Right renal cortex interstitium (tissue), 3 donors: ENCODE measurements at regions not wholly inside any gene's neighbourhood (a gene's known extent, or its start where the extent isn't known, plus 50 kb on each side); places are given as distances from the start of the nearest gene placed in this dataset.

Experiments
- DNase-seq, 3 donors: peaks; one replicate each; pipeline ENCODE4 v3.0.0-alpha.2; 2013; ENCODE audit warnings: low read depth in 3 of 3, low spot score in 2 of 3

DNA sequence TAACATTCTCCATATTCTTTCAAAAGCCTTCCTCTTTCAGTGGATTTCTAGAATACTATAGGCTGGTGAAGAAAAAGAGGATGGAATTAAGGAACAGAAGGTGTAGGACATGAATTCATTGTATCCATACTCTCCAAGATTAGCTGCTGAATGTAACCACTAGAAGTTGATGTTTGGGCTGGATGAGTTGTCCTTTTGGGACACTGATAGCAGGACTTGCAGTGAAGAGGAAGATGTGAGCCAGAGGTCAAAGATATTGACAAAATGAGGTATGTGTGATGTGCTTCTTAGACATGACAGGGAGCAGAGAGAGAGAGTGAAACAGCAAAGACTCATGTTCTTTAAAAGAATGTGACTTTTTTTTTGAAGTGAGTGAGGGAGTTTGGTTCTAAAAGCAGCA, 134.3 kb upstream of the MAN1A1 start:
- no peak for DNase-seq

DNA sequence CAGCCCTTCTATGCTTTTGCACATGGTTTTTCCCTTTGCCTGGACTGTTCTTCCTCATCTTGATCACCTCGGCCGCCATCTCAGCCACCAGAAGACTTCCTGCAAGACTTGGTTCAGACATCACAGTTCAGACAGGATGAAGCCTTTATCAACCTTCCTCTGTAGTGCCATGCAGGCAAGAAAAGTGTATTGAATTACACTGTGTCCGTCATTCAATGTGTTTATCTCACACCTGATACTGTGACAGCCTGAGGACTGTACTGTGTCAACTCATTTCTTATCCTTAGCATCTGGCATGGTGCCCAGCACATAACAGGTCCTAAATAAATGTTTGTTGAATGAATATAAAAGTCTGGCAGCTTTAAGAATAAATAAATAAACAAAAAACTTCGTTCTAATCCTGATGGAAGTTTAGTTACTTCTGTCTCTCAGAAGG, 133.3 kb upstream of the MAN1A1 start:
- DNase-seq, result no peak

DNA sequence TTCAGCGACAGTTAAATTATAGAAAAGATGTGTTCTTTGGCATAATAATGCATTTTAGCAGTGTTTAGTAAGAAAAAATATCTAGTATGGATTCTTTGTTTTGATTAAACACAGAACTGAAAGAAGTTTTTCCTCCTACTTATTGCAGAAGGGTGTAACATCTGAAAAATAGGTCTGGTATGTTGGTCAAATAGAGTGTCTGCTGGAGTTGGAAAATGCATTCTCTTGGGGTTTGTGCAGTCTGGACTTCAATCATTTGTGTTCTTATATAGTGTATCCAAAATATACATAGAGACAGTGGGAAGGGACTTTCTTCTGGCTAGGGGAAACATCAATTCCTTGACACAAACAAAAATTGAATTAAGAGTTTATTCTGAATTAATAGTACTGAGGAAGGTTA, 132.4 kb upstream of the MAN1A1 start:
- no peak for DNase-seq

DNA sequence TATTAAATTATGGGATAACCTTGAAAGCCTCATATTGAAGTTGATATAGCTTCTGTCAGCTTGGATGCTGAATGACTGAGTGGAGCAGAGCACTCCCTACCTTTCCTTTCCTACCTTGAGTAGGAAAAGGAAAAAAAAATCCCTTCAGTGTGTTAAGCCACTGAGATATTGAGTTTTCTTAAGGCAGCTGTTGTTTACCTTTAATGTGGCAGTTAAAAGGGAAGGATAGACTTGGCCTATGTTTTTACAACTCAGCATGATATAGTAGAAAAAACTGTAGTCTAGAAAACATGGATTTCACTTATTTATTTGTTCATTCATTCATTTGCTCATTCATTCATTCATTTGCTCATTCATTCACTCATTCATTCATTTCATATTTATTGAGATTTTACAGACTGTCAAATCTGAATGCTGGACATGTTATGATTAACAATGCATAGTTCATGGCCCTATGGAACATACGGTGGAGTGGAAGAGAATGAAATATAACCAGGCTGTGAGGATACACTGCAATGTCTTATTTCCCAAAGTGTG, 131.5 kb upstream of the MAN1A1 start:
- no peak for DNase-seq

DNA sequence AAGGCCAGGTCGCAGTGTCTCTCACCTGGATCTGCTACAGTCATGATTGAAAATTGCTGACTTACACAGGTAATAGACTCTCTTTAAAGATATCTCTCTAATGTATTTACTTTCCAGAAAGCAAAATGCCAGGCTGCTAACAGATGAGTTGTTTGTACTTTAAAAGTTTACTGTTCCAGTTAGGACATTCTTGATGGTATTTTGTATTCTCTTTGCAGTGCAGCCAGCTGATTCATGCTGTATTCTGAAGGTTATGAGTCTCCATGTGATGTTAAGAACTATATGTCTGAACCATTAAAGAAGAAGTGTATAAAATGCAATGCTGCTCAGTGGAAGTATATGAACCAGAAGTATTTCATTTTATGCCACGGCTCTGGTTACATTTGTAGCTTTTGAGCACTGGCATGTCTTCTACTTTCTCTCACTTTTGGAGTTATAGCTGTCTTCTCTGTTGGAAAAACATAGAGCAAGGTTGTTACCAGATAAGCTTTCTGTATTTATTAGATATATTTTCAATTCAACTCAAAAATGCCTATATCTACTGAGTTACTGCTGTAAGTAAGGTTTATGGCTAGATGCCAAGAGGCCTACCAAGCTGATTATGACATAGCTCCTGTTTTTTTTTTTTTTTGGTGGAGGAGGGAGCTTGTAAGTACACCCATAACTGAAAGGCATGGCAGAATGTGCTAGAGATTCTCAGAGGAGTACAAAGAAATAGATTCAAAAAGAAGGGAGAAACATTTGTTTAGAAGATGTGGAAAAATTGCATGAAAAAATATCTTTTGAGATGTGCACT, 130.5 kb upstream of the MAN1A1 start:
- DNase-seq, result no peak

DNA sequence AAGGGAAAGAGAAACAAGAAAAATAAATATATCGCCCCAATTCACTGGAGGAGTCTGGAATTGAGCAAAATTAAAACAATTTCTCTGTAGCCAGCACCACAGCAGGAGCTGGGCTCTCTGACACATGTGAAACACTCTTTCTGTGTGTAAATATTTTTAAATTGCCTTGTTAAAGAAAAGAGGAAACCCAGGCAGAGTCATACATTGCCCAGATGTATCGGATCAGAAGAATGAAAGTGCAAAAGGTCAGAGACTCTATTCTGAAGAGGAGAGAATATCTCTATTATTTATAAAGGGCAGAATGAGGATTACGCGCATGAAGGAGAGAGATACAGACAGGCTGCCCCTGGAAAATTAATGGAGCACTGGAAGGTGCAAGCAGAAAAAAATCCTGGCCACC, 127.0 kb upstream of the MAN1A1 start:
- no peak for DNase-seq

DNA sequence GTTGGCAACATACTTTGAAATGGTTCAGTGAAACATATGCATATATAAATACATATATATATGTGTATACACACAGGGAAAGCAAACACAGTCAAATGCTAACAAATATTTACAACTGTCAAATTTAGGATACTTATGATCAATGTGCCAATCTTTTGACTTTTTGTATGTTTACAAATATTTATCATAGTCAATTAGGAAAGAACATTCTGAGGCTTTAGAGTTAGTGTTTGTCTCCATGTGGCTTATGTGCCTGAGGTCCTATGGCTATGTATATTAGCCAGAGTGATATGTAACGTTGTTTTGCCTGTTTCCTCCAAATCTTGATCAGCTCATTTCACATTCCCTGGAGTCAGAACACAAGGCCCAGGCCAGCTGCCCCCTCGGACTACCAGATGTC, 126.5 kb upstream of the MAN1A1 start:
- DNase-seq, result no peak

DNA sequence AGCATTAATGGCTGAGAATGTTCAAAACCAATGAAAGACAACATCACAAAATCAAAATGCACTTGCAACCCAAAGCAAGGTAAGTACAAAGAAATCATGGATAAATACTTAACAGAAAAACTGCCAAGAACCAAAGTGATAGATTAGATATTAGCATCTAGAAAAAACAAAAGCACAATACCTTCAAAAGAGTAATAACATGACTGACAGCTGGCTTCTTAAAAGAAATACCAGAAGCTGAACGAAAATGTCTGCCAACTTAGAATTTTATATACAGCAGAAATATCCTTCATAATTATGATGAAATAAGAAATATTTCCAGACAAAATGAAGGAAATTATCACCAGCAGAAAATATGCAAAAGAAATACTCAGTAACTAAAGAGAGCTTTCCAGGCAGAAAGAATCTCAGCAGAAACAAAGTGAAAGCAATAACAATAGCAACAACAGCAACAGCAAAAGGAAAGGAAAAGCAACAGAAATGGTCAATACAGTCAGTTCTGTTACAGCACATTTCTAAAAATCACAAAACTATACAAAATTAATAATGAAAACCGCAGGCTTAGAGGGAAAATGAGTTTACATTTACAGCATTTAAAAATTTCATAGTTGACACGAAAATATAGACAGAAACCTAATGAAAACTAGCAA, 121.5 kb upstream of the MAN1A1 start:
- no peak for DNase-seq

DNA sequence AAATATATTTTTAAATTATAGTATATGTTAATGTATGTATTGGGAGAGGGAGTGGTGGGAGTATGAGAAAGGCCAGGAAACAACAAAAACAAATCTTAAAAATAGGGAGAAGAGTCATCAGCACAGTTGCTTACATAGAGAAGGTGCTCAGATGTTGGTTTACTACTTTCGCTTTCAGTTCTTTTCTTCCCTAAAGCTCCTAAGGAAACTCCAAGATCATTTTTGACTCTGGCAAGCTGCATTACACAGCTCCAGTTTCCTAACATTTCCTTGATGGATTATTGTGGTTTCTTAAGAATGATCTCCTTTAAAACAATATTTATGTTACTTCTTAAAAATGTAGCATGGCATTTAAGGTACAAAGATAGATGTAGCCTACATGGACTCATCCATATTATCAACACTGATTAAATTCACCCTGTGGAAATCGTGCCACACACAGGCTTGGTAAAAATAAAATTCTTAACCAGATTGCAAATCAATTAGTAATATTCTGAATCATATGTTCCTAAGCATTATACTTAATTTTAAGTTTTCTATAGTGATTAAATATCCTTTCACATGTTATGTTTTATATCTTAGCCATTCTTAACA, 118.0 kb upstream of the MAN1A1 start:
- DNase-seq, result no peak

DNA sequence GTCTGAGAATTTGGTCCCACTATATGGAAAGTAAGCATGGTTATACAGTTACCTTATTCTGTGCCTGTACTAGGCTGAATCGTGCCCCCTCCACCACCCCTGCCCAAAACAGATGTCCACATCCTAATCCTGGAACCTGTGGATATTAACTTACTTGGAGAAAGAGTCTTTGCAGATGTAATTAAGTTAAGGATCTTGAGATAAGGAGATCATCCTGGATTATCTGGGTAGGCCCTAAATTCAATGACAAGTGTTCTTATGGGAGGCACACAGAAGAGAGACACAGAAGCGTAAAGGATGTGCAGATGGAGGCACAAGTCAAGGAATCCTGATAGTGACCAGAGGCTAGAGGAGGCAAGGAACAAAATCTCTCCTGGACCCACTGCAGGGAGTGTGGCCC, 116.7 kb upstream of the MAN1A1 start:
- DNase-seq, result no peak

DNA sequence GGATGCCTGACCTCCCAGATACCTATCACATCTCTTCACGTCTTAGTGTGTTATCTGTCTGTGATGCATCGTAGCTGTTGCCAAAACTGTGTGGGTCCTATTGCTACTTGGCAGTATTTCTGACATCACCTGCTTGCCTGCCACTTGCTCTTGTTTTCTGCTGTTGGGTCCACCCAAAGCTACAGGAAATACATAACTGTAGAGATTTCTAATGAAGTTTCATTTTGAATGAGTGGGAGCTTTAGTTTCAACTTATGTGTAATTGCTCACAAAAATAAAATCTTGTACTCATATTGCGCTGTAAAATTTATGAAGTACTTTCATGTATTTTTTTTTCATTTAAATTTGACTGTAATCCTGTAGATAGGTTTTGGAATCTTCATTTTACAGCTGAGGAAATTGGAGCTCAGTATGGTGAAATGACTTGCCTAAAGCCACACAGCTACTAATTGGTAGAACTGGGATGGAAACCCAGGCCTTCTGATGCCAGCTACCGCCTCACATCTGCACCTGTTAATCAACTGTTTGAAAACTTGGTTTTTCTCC, 113.6 kb upstream of the MAN1A1 start:
- DNase-seq, result no peak

DNA sequence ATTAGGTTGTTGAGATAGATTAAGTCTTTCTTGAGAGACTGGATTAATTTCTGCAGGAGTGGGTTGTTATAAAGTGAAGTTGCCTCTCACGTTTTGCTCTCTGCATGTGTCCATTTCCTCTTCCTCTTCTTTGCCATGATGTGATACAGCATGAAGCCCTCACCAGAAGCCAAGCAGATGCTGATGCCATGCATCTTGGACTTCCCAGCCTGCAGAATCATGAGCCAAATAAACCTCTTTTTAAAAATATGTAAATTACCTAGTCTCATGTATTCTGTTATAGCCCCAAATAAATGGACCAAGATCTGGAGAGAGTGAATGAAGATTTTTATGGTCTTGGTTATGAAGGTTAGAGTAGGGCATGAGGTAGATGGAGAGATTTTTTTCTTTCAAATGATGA, 111.6 kb upstream of the MAN1A1 start:
- DNase-seq, result no peak

DNA sequence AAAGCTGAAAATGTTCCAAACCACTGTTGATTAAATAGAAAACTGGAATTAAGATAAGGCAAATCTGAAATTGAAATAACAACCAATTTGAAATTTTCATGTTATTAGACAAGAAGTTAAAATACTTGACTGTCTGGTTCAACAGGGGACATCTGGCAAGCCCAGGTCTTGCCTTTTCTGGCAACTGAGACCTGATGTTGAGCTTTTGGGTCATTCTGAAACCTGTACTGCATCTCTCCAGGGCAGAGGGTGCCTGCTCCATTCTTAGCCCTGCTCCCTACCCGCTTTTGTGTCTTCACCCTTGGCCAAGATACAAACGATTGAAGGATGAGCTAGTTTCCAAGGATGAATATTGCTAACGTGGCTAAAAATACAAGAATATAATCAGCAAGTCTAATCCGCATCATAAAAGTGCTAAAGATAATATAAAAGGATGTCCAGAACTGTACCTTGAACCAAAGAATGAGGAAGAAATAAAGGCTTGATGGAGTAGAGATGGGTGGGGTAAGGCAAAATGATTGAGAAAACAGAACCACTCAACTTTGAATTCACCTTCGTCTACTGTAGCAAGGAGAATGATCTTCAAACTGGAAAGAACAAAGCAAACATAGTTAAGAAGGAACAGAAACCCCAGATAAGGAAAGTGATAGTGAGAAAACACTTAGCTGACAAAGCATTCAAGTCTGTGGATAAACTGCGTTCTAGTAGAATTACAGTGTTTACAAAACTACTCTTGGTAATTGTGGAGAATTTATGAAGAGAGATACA, 109.8 kb upstream of the MAN1A1 start:
- no peak for DNase-seq

DNA sequence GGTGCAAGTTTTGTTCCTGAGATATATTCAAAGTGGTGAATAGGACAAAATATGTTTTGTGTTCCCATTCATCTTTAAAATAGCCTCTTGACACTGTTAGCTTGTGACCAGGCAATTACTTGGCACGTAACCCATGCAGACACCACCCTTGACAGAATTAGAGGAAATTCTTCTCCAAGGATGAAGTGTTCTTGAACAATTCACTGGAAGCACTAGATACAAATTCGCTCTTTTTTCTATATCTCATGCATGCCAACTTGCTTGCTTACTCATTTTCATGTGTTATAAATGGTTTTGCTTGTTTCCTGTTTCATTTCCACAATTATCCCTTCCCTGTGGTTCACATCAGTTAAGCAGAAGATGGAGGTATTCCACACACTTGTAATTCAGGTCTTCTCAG, 105.2 kb upstream of the MAN1A1 start:
- DNase-seq, result no peak

DNA sequence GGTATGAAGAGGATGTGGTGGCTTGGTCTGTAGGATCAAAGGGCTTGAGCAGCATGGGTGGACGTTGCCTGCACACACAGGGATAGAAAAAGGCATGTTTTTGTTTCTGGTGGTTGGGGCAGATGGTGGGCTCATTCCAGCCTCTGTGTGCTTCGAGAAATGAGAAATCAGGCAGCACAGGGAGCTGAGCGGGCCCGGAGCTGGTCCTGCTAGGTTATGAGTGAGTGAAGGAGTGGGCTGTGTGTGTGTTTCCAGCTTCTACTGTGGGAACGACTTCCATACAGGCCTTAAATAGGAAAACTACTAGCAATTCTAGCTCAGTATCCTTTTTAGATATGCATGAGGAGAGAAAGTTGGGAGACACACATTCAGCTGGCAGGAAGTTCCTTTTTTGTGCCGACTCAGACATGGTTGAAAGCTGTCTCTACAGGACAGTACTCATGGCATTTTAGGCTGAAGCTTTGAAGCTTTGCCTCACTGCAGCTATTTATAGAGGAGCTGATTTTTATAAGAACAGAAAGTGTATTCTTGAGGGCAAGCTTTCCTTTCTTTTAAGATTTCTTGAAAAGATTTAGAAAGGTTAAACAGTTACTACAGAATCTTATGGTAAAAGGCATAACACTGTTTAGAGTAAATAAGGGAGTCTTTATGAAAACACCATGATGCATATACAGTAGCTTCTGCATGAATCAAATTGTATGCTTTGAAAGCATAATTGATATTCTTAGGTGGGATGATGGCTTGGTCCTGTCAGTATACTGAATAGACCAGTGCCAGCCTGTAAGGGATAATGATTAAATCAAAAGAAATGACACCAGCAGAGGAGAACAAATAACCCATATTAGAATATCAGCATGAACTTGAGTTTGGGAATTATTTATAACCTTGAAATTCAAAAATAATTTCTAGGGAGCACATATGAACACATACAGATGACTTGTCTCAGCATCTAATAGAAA, 104.0 kb upstream of the MAN1A1 start:
- DNase-seq, result no peak

DNA sequence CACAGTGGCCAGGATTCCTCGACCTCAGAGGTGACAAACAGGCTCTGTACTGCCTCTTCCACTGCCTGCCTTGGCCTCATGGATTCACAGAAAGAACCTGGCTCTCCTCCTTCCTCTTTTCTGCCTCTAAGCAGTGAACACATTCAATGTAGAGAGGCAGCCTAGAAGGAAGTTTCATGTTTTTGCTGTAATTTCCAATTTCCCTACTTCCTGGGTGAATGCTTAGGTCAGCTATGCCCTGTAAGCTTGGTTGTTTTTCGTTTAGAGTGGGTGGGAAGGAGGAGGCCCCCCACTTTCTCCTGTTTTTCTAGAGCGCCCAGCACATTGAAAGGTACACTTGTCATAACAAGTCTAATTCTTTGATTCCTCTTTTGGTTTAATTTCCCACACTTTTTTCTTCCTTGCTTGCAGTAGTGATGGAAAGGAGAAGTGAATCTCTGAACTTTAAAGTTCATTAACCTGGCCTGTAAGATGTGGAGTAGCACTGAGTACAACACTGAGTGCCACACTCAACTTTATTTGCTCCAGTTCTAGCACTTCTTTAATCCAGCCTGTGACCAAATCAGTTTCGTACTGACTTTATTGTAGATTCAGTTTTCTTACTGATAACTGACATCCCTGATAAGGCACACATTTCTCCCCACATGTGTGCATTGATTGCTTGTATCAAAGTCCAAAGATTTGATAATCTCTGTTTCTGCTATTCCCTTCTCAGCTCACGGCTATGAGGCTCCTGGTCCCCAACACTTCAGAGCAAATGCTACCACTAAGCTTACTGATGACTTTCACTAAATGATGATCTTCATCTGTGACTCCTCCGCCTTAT, 100.0 kb upstream of the MAN1A1 start:
- DNase-seq, result no peak

DNA sequence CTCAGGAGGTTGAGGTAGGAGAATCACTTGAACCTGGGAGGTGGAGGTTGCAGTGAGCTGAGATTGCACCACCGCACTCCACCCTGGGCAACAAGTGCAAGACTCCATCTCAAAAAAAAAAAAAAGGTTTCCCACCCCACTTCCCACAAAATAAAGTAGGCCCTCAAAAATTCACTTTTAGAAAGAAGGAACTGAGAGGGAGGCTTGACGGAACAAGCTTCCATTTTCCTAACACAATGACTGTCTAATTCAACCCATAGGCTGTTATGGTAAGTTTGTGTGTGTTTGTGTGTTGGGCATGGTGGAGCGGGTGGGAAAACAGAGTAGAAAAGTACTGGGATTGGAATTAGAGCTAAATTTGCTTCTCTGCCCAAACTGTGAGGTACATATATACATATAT, 98.4 kb upstream of the MAN1A1 start:
- DNase-seq, result no peak

DNA sequence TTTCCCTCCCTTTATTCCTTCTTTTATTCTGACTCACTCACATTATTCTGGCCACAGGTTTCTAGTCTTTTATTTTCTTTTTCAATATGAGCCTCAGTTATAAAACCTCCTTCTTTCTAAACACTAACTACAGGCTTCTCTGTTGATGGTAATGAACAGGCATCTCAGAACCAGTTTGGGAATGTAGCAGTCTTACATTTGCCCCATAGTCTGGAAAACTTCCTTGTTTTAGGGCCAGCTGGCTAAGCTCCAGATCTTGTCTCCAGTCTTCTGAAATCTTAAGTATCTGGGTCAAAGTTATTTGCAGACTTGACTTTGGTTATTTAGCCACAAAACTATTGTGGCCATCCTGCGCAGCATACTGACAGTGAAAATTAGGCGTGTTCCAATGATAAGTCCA, 97.0 kb upstream of the MAN1A1 start:
- DNase-seq, result no peak

DNA sequence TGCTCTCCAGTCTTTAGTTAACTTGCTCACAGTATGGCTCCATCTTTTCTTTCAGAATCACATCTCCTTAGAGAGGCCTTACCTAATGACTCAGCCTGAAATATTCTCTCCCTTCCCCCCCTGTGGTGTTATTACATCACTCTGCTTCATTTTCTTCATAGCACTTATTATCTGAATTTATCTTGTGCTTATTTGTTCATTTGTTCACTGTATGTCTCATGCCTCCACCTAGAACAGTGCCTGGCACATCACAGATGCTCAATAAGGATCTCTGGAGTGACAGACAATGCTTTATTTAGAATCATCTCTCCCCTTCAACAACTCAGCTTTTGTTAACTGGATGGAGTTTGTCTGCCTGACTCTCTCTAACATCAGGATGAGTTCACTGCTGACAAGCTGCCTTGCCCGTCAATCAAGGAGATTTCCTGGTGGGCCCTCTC, 96.6 kb upstream of the MAN1A1 start:
- no peak for DNase-seq
